ENCODE measurements at regions not wholly inside any gene's neighbourhood (a gene's known extent, or its start where the extent isn't known, plus 50 kb on each side); places are given as distances from the start of the nearest gene placed in this dataset.

- no peaks in the 10 kb centered on the region for H3K9me1 ChIP-seq (replicated peaks; ENCODE audit: control insufficient read depth, extremely low read depth, insufficient read depth, low read length)
- no peaks in the 10 kb centered on the region for H3K4me1 ChIP-seq (ENCODE audit: control insufficient read depth, extremely low read depth, insufficient read depth, low read length)
- DNase-seq (ENCODE audit: low read depth, low spot score) (no peak), FAIRE-seq (no peak)
- no peaks in the 10 kb centered on the region for H3K36me3 ChIP-seq (ENCODE audit: control insufficient read depth in 2 of 2, extremely low read depth in 1 of 2, insufficient read depth in 2 of 2, low read length in 2 of 2)
- dilution Hi-C loops (cut with MboI; ENCODE audit: extremely low pct_ligation_motif_present, low sequenced_read_pairs) = no loop called here
- no peak overlapping the region for H2AFZ ChIP-seq (ENCODE audit: low read depth, low read length)
- BruUV-seq (replicated peaks) = no TSS peak
- H3K4me3 ChIP-seq (replicated peaks in 1 of 3; ENCODE audit: insufficient read depth in 1 of 3, low read depth in 1 of 3, low read length in 3 of 3) = no peak overlapping the region
- H3K4me2 ChIP-seq (ENCODE audit: insufficient read depth, low read length) = no peak overlapping the region
- H3K9ac ChIP-seq (replicated peaks; ENCODE audit: extremely low read depth, insufficient read depth, low read length) = no peak overlapping the region
- no peak for TF ChIP-seq MYC (IDR thresholded peaks at IDR 0.05; ENCODE audit: low read depth, low read length)
- no peak for TF ChIP-seq EZH2 (IDR thresholded peaks at IDR 0.05; ENCODE audit: borderline replicate concordance, low read depth, low read length, severe bottlenecking)
- no peak for TF ChIP-seq GATA2 (IDR thresholded peaks at IDR 0.05; ENCODE audit: insufficient read depth, insufficient read length, low read depth, low read length)
- ChIA-PET CTCF (no interaction called here), POLR2A (no interaction called here)
- no peaks in the 10 kb centered on the region for H3K27me3 ChIP-seq (ENCODE audit: control insufficient read depth in 2 of 2, insufficient read depth in 2 of 2, low read length in 2 of 2)
- no peaks in the 10 kb centered on the region for H4K20me1 ChIP-seq (replicated peaks; ENCODE audit: control insufficient read depth, extremely low read depth, insufficient read depth, low read length)
- no peaks in the 10 kb centered on the region for H3K79me2 ChIP-seq (ENCODE audit: control insufficient read depth, insufficient read depth, low read length)
- H3K27ac ChIP-seq (ENCODE audit: insufficient read depth, low read depth, low read length) = no peak overlapping the region
- H3K9me3 ChIP-seq (replicated peaks; ENCODE audit: control insufficient read depth, insufficient read depth, low read length) = no peaks in the 10 kb centered on the region
- intact Hi-C loops (cut with micrococcal nuclease) = no loop called here
Measured at GRCh38 chr5:126044111-126044668, 379.0 kb upstream of the GRAMD2B start.

- no peak overlapping the region for H3K4me2 ChIP-seq (ENCODE audit: insufficient read depth, low read length)
- no peaks in the 10 kb centered on the region for H3K79me2 ChIP-seq (ENCODE audit: control insufficient read depth, insufficient read depth, low read length)
- DNase-seq (ENCODE audit: low read depth, low spot score) (no peak), FAIRE-seq (no peak)
- no peaks in the 10 kb centered on the region for H3K36me3 ChIP-seq (ENCODE audit: control insufficient read depth in 2 of 2, extremely low read depth in 1 of 2, insufficient read depth in 2 of 2, low read length in 2 of 2)
- no peak overlapping the region for H2AFZ ChIP-seq (ENCODE audit: low read depth, low read length)
- no TSS peak for BruUV-seq (replicated peaks)
- no peak overlapping the region for H3K9ac ChIP-seq (replicated peaks; ENCODE audit: extremely low read depth, insufficient read depth, low read length)
- H3K27me3 ChIP-seq (ENCODE audit: control insufficient read depth in 2 of 2, insufficient read depth in 2 of 2, low read length in 2 of 2) = no peaks in the 10 kb centered on the region
- H4K20me1 ChIP-seq (replicated peaks; ENCODE audit: control insufficient read depth, extremely low read depth, insufficient read depth, low read length) = no peaks in the 10 kb centered on the region
- H3K27ac ChIP-seq (ENCODE audit: insufficient read depth, low read depth, low read length) = no peak overlapping the region
- dilution Hi-C loops (cut with MboI; ENCODE audit: extremely low pct_ligation_motif_present, low sequenced_read_pairs) = no loop called here
- H3K4me3 ChIP-seq (replicated peaks in 1 of 3; ENCODE audit: insufficient read depth in 1 of 3, low read depth in 1 of 3, low read length in 3 of 3) = no peak overlapping the region
- POLR2A ChIA-PET = no interaction called here
- CTCF ChIA-PET = interaction anchor here (0.7 kb wide), 1 partner anchor 80 kb away, joined by 3 read pairs; no protein-coding TSS in a partner anchor
- H3K9me3 ChIP-seq (replicated peaks; ENCODE audit: control insufficient read depth, insufficient read depth, low read length) = no peaks in the 10 kb centered on the region
- H3K4me1 ChIP-seq (ENCODE audit: control insufficient read depth, extremely low read depth, insufficient read depth, low read length) = no peaks in the 10 kb centered on the region
- no peaks in the 10 kb centered on the region for H3K9me1 ChIP-seq (replicated peaks; ENCODE audit: control insufficient read depth, extremely low read depth, insufficient read depth, low read length)
- TF ChIP-seq POLR2AphosphoS5 (IDR thresholded peaks at IDR 0.05; ENCODE audit: insufficient read depth, low read depth, low read length) (no peak), JUN (IDR thresholded peaks at IDR 0.05; ENCODE audit: borderline replicate concordance, insufficient read depth, insufficient read length, low read depth) (no peak), EZH2 (IDR thresholded peaks at IDR 0.05; ENCODE audit: borderline replicate concordance, low read depth, low read length, severe bottlenecking) (no peak), POLR2A (IDR thresholded peaks at IDR 0.05; ENCODE audit: low read depth, low read length) (no peak), MAX (IDR thresholded peaks at IDR 0.05; ENCODE audit: insufficient read depth, insufficient read length) (no peak), FOS (IDR thresholded peaks at IDR 0.05; ENCODE audit: borderline replicate concordance, insufficient read depth, low read length) (no peak), CTCF (IDR thresholded peaks at IDR 0.05; ENCODE audit: extremely low read depth in 1 of 2, insufficient read depth in 1 of 2, low read depth in 1 of 2, low read length in 2 of 2) (no peak), GATA2 (IDR thresholded peaks at IDR 0.05; ENCODE audit: insufficient read depth, insufficient read length, low read depth, low read length) (no peak), MYC (IDR thresholded peaks at IDR 0.05; ENCODE audit: low read depth, low read length) (no peak)
- intact Hi-C loops (cut with micrococcal nuclease) = no loop called here
Measured at GRCh38 chr5:126044931-126045565, 378.2 kb upstream of the GRAMD2B start.

All from endothelial cell of umbilical vein (primary cell).